ENCODE measurements at regions not wholly inside any gene's neighbourhood (a gene's known extent, or its start where the extent isn't known, plus 50 kb on each side); places are given as distances from the start of the nearest gene placed in this dataset.

- Histone ChIP-seq H2AFZ (ENCODE audit: low read length) (no peak overlapping the region), H3F3A (ENCODE audit: low read length, unreplicated experiment) (no peaks in the 10 kb centered on the region), H3K4me1 (ENCODE audit: insufficient read depth, low read length) (peaks cover 12% of the 10 kb centered on the region), H3K27ac (ENCODE audit: low read length) (no peak overlapping the region), H3K27me3 (ENCODE audit: low read length) (no peaks in the 10 kb centered on the region), H3K4me2 (ENCODE audit: low read length) (no peak overlapping the region), H3K9ac (ENCODE audit: low read length) (no peak overlapping the region), H3K9me2 (replicated peaks; ENCODE audit: low read length) (no peaks in the 10 kb centered on the region), H3K79me2 (ENCODE audit: low read length) (no peaks in the 10 kb centered on the region), H3K9me3 (ENCODE audit: low read length) (no peaks in the 10 kb centered on the region), H3K4me3 (ENCODE audit: low read length) (no peak overlapping the region), H3K36me3 (ENCODE audit: low read depth, low read length) (no peaks in the 10 kb centered on the region), H4K20me1 (ENCODE audit: low read length) (no peaks in the 10 kb centered on the region)
- intact Hi-C loops (cut with micrococcal nuclease), result no loop called here
- TF ChIP-seq CTCF (conservative IDR thresholded peaks at IDR 0.05; ENCODE audit: low read depth, low read length) (no peak), EZH2phosphoT487 (IDR thresholded peaks at IDR 0.05; ENCODE audit: borderline replicate concordance, low read length) (no peak)
- CTCF ChIA-PET, result no interaction called here
- BruUV-seq (replicated peaks), result no TSS peak
- no peak for ATAC-seq
- POLR2A ChIA-PET (ENCODE audit: unreplicated experiment), result no interaction called here
- no peak for DNase-seq
Observed at GRCh38 chr10:3361640-3362039, 189.1 kb upstream of the PITRM1 start.

GRCh38 chr10:3357737-3358136 is 185.2 kb upstream of the PITRM1 start:
- Histone ChIP-seq H3K4me3 (ENCODE audit: low read length) (no peak overlapping the region), H4K20me1 (ENCODE audit: low read length) (no peaks in the 10 kb centered on the region), H2AFZ (ENCODE audit: low read length) (no peak overlapping the region), H3K9me2 (replicated peaks; ENCODE audit: low read length) (no peaks in the 10 kb centered on the region), H3F3A (ENCODE audit: low read length, unreplicated experiment) (no peaks in the 10 kb centered on the region), H3K27ac (ENCODE audit: low read length) (no peak overlapping the region), H3K9ac (ENCODE audit: low read length) (no peak overlapping the region), H3K4me1 (ENCODE audit: insufficient read depth, low read length) (no peaks in the 10 kb centered on the region), H3K9me3 (ENCODE audit: low read length) (no peaks in the 10 kb centered on the region), H3K79me2 (ENCODE audit: low read length) (no peaks in the 10 kb centered on the region), H3K27me3 (ENCODE audit: low read length) (no peaks in the 10 kb centered on the region), H3K4me2 (ENCODE audit: low read length) (no peak overlapping the region), H3K36me3 (ENCODE audit: low read depth, low read length) (no peaks in the 10 kb centered on the region)
- ATAC-seq (no peak), DNase-seq (no peak)
- TF ChIP-seq EZH2phosphoT487 (IDR thresholded peaks at IDR 0.05; ENCODE audit: borderline replicate concordance, low read length) (no peak), EZH2 (IDR thresholded peaks at IDR 0.05; ENCODE audit: low read length, unreplicated experiment) (no peak), CTCF (conservative IDR thresholded peaks at IDR 0.05; ENCODE audit: low read depth, low read length) (no peak)
- BruUV-seq (replicated peaks), result no TSS peak
- CTCF ChIA-PET, result no interaction called here
- POLR2A ChIA-PET (ENCODE audit: unreplicated experiment), result no interaction called here
- intact Hi-C loops (cut with micrococcal nuclease), result no loop called here

DNA sequence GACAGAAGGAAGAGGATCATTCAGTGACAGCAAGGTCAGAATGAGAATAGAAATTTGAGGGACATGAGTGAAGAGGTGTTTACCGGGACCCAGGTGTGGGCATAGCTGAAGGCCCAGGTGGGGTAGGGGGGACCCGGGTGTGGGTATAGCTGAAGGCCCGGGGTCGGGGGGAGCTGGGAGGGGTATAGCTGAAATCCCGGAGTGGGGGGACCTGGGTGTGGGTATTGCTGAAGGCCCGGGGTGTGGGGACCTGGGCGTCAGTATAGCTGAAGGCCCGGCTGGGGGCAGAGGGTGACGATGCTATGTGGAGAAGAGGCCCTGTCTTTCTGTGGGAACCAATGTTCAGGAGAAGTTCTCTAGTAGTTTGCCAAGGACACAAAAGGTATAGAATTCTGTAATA is 183.0 kb upstream of the PITRM1 start:
- Histone ChIP-seq H3K4me1 (ENCODE audit: insufficient read depth, low read length) (no peaks in the 10 kb centered on the region), H3K9me3 (ENCODE audit: low read length) (no peaks in the 10 kb centered on the region), H3K27me3 (ENCODE audit: low read length) (no peaks in the 10 kb centered on the region), H3K27ac (ENCODE audit: low read length) (no peak overlapping the region), H3K9ac (ENCODE audit: low read length) (no peak overlapping the region), H3K36me3 (ENCODE audit: low read depth, low read length) (no peaks in the 10 kb centered on the region), H3K9me2 (replicated peaks; ENCODE audit: low read length) (no peaks in the 10 kb centered on the region), H2AFZ (ENCODE audit: low read length) (no peak overlapping the region), H3F3A (ENCODE audit: low read length, unreplicated experiment) (no peaks in the 10 kb centered on the region), H4K20me1 (ENCODE audit: low read length) (no peaks in the 10 kb centered on the region), H3K4me2 (ENCODE audit: low read length) (no peak overlapping the region), H3K4me3 (ENCODE audit: low read length) (no peak overlapping the region), H3K79me2 (ENCODE audit: low read length) (no peaks in the 10 kb centered on the region)
- DNase-seq (no peak), ATAC-seq (no peak)
- CTCF ChIA-PET, result no interaction called here
- POLR2A ChIA-PET (ENCODE audit: unreplicated experiment), result no interaction called here
- TF ChIP-seq EZH2phosphoT487 (IDR thresholded peaks at IDR 0.05; ENCODE audit: borderline replicate concordance, low read length) (no peak), CTCF (conservative IDR thresholded peaks at IDR 0.05; ENCODE audit: low read depth, low read length) (no peak), EZH2 (IDR thresholded peaks at IDR 0.05; ENCODE audit: low read length, unreplicated experiment) (no peak)
- no TSS peak for BruUV-seq (replicated peaks)
- intact Hi-C loops (cut with micrococcal nuclease), result no loop called here

All from PC-3 (cell line).